OCI-LY1 (cell line): ENCODE measurements at regions not wholly inside any gene's neighbourhood (a gene's known extent, or its start where the extent isn't known, plus 50 kb on each side); places are given as distances from the start of the nearest gene placed in this dataset.

ENCODE experiments used
- H2AFZ ChIP-seq: fragments of 200-600 bp; sonication (generic), shearing (Covaris generic); 2 replicates; pipeline ENCODE4 v1.6.0; 2014; ENCODE audit warnings: antibody characterized with exemption, mild to moderate bottlenecking, low read length
- H3F3A ChIP-seq: fragments of 200-600 bp; sonication (generic), shearing (Covaris generic); 2 replicates; pipeline ENCODE4 v1.6.0; 2014; ENCODE audit warnings: mild to moderate bottlenecking, antibody characterized with exemption, low read length, moderate library complexity; ENCODE audit not compliant: insufficient read depth
- H3K27ac ChIP-seq: fragments of 200-600 bp; sonication (generic); 2 replicates; pipeline ENCODE4 v1.5.1; 2014; ENCODE audit warnings: low read length, mixed run types, mild to moderate bottlenecking, low read depth; ENCODE audit not compliant: poor library complexity, severe bottlenecking
- H3K27me3 ChIP-seq: fragments of 200-600 bp; sonication (generic); 2 replicates; pipeline ENCODE4 v1.6.0; 2014; ENCODE audit warnings: antibody characterized with exemption, mild to moderate bottlenecking, low read length, moderate library complexity; ENCODE audit not compliant: insufficient read depth
- H3K36me3 ChIP-seq: fragments of 200-600 bp; sonication (generic); 2 replicates; pipeline ENCODE4 v1.6.1; 2014; ENCODE audit warnings: mild to moderate bottlenecking, antibody characterized with exemption, low read length, moderate library complexity, mixed read lengths; ENCODE audit not compliant: insufficient read depth
- H3K4me1 ChIP-seq: fragments of 200-600 bp; sonication (generic); 2 replicates; pipeline ENCODE4 v1.5.1; 2014; ENCODE audit warnings: mild to moderate bottlenecking, low read length, moderate library complexity; ENCODE audit not compliant: insufficient read depth, severe bottlenecking
- H3K4me2 ChIP-seq: fragments of 200-600 bp; sonication (generic), shearing (Covaris generic); 2 replicates; pipeline ENCODE4 v1.6.1; 2014; ENCODE audit warnings: low read length
- H3K4me3 ChIP-seq: fragments of 200-600 bp; sonication (generic); 2 replicates; pipeline ENCODE4 v1.5.1; 2014; ENCODE audit warnings: low read length, low read depth, mild to moderate bottlenecking, mixed read lengths; ENCODE audit not compliant: poor library complexity, severe bottlenecking
- H3K79me2 ChIP-seq: fragments of 200-600 bp; shearing (Covaris generic); 2 replicates; pipeline ENCODE4 v1.6.1; 2016; ENCODE audit warnings: mixed run types, low read length, mixed read lengths; ENCODE audit not compliant: insufficient read depth
- H3K9ac ChIP-seq: fragments of 200-600 bp; sonication (generic), shearing (Covaris generic); 2 replicates; pipeline ENCODE4 v1.6.1; 2014; ENCODE audit warnings: mild to moderate bottlenecking, low read length, mixed read lengths
- H3K9me2 ChIP-seq: fragments of 200-600 bp; sonication (generic), shearing (Covaris generic); 2 replicates; pipeline ENCODE4 v1.6.1; 2014; ENCODE audit warnings: low read depth, mild to moderate bottlenecking, low read length, mixed read lengths
- H3K9me3 ChIP-seq: fragments of 200-600 bp; shearing (Covaris generic); 2 replicates; pipeline ENCODE4 v1.6.1; 2014; ENCODE audit warnings: low read length, mixed read lengths
- H4K20me1 ChIP-seq: fragments of 200-600 bp; sonication (generic), shearing (Covaris generic); 2 replicates; pipeline ENCODE4 v1.6.0; 2016; ENCODE audit warnings: mild to moderate bottlenecking, low read length; ENCODE audit not compliant: insufficient read depth
- CTCF ChIP-seq: fragments of 200-600 bp; sonication (generic), shearing (Covaris generic); IDR thresholded peaks from 2 replicates; pipeline ENCODE4 v1.5.1; 2017; ENCODE audit warnings: mild to moderate bottlenecking, antibody characterized with exemption, low read length, moderate library complexity, mixed read lengths
- EZH2 ChIP-seq: fragments of 200-600 bp; sonication (generic), shearing (Covaris generic); IDR thresholded peaks from 2 replicates; pipeline ENCODE4 v1.8.0; 2017; ENCODE audit warnings: borderline replicate concordance, mixed run types, mild to moderate bottlenecking, antibody characterized with exemption, low read length, moderate library complexity, mixed read lengths

DNA sequence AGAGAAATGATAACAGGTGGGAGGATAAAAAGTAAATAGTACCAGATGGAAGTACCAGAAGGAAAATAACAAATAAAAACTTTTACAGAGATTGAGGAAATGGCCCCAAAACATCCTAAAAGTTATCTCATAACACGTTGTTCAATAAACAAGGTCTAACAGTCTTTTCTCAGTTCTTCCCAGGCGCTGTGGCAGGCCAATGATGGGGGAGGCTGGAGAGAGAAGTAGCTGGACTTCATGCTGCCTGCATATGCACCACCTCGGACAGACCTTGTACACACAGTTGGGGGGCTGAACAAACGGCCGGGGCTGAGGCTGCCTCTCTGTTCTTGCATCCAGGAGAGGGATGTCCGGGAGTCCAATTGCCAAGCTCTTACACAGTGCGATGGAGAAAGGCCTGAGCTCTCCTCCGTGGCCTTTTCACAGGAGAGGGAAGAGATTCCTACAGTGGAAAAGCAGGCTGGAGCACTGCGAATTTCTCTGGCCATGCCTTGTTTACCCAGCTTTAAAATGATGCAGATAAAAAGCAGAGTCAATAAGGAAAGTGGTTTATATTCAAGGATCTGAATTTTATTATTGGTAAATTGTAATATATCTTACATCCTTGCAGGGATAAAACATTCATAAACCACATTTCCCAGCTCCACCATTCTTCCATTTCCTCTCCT lies 109.8 kb downstream of the PHLDA1 start:
- Histone ChIP-seq H3F3A (no peaks in the 10 kb centered on the region), H3K9me2 (no peaks in the 10 kb centered on the region), H3K4me1 (no peaks in the 10 kb centered on the region), H3K4me3 (no peak overlapping the region), H3K4me2 (no peak overlapping the region), H3K36me3 (no peaks in the 10 kb centered on the region), H3K79me2 (no peaks in the 10 kb centered on the region), H3K27me3 (no peaks in the 10 kb centered on the region), H3K27ac (no peak overlapping the region), H3K9me3 (peaks cover 8% of the 10 kb centered on the region; the same call in 1 of the 2 replicates), H3K9ac (no peak overlapping the region), H4K20me1 (no peaks in the 10 kb centered on the region), H2AFZ (no peak overlapping the region)
- TF ChIP-seq CTCF (no peak), EZH2 (no peak)

GRCh38 chr12:75917715-75918114 lies 113.9 kb downstream of the PHLDA1 start:
- TF ChIP-seq EZH2 = no peak
- TF ChIP-seq CTCF = no peak
- Histone ChIP-seq H2AFZ (no peak overlapping the region), H4K20me1 (no peaks in the 10 kb centered on the region), H3F3A (no peaks in the 10 kb centered on the region), H3K9me2 (no peaks in the 10 kb centered on the region), H3K9ac (no peak overlapping the region), H3K36me3 (no peaks in the 10 kb centered on the region), H3K9me3 (no peaks in the 10 kb centered on the region), H3K79me2 (no peaks in the 10 kb centered on the region), H3K4me3 (no peak overlapping the region), H3K27ac (no peak overlapping the region), H3K27me3 (no peaks in the 10 kb centered on the region), H3K4me1 (no peaks in the 10 kb centered on the region), H3K4me2 (no peak overlapping the region)

GRCh38 chr12:75917083-75917482 lies 114.5 kb downstream of the PHLDA1 start:
- Histone ChIP-seq H2AFZ (no peak overlapping the region), H3K4me2 (no peak overlapping the region), H3K4me3 (no peak overlapping the region)

More at GRCh38 chr12:75917083-75917482, 114.5 kb downstream of the PHLDA1 start:
- no peaks in the 10 kb centered on the region for H3K27me3 ChIP-seq
- H3K79me2 ChIP-seq = no peaks in the 10 kb centered on the region
- no peaks in the 10 kb centered on the region for H4K20me1 ChIP-seq
- H3K36me3 ChIP-seq = no peaks in the 10 kb centered on the region
- H3K27ac ChIP-seq = no peak overlapping the region
- H3K9me3 ChIP-seq = no peaks in the 10 kb centered on the region
- H3K9ac ChIP-seq = no peak overlapping the region
- H3K4me1 ChIP-seq = no peaks in the 10 kb centered on the region
- no peaks in the 10 kb centered on the region for H3F3A ChIP-seq
- H3K9me2 ChIP-seq = no peaks in the 10 kb centered on the region
- TF ChIP-seq CTCF = no peak
- TF ChIP-seq EZH2 = no peak
